ENCODE measurements at regions not wholly inside any gene's neighbourhood (a gene's known extent, or its start where the extent isn't known, plus 50 kb on each side); places are given as distances from the start of the nearest gene placed in this dataset.

DNA sequence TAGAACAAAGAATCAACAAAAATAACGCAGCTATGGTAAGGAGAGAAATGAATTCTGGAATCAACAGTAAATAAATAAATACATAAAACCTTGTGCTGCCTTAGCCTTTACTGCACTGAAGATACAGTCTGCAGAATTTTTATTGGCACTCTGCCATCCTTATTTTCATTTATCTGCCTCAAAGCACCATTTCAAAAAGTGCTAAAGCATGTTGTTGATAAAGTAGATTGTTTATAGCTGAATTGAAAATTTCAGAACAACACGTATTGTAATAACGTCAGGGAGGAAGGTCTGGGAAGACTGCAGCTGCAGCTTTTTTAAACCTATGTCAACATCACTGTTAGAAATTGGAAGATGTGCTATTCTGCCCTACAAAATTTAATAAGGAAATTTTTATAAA, 787.2 kb downstream of the PLCL1 start:
- H3K27ac ChIP-seq = no peak overlapping the region
- no peak for TF ChIP-seq CTCF (conservative IDR thresholded peaks at IDR 0.05)

- TF ChIP-seq CTCF (conservative IDR thresholded peaks at IDR 0.05) = no peak
- no peak overlapping the region for H3K27ac ChIP-seq
Observed at GRCh38 chr2:198587741-198588140, 783.3 kb downstream of the PLCL1 start.

GRCh38 chr2:198587240-198587639, 782.8 kb downstream of the PLCL1 start:
- H3K27ac ChIP-seq = no peak overlapping the region
- no peak for TF ChIP-seq CTCF (conservative IDR thresholded peaks at IDR 0.05)

DNA sequence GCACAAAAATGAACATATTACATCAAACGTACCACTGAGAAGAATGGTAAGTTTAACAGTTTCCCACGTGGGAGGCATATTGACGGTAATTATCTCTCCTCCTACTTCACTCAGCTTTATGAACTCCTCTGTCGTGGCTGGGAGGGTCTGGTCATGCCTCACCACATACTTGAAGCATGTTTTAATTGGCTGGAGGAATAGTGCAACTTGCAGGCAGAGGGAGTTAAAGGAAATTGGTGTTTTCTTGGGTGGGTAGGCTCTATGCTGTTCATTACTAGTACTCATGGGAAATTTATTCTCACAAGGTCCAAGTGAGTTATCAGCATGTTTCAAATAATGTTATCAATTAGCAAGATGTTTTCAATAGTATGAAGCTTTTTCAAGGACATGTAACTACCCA, 767.0 kb downstream of the PLCL1 start:
- H3K27ac ChIP-seq = no peak overlapping the region
- no peak for TF ChIP-seq CTCF (conservative IDR thresholded peaks at IDR 0.05)

DNA sequence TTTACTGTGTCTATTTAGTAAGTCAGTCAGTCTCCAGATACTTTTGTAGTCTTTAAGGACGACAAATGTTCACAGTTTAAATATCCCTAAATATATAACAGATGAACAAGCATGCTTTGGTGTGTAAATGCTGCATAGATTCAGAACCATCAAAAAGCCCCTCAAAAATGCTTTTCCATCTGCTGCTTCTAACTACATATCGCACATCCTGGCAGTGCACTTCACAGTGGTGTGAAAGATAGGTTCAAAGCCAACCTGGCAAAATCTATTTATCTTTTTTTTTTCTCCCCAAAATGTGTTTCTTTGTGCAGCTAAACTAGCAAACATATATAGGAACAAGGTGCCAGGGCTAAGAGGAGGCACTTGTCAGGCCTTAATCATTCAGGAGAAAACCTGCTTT, 753.8 kb downstream of the PLCL1 start:
- TF ChIP-seq CTCF (conservative IDR thresholded peaks at IDR 0.05) = no peak
- no peak overlapping the region for H3K27ac ChIP-seq

- no peak for TF ChIP-seq CTCF (conservative IDR thresholded peaks at IDR 0.05)
Observed at GRCh38 chr2:198546122-198546521, 741.7 kb downstream of the PLCL1 start.

DNA sequence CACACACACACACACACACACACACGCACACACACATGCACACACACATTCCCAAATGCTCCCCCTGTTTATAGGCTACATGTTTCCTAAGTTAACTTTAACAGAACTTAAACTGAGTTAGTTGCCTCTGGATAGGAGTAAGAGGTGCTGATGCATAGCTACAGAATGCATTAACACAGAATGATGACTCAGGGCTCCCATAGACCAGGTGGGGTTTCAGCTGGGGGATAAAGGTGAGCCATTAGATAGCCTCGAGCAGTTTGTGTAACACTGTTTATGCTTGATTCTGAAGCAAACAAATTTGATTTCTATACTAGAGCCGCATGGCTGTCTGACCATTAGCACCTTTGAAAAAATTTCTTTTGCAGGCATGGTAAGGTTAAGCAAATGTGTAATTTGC, 741.0 kb downstream of the PLCL1 start:
- no peak overlapping the region for H3K27ac ChIP-seq

More at GRCh38 chr2:198546122-198546521, 741.7 kb downstream of the PLCL1 start:
- no peak overlapping the region for H3K27ac ChIP-seq

More for the DNA sequence above, 741.0 kb downstream of the PLCL1 start:
- TF ChIP-seq CTCF (conservative IDR thresholded peaks at IDR 0.05) = no peak
